Thyroid gland (tissue), 4 donors: ENCODE measurements at regions not wholly inside any gene's neighbourhood (a gene's known extent, or its start where the extent isn't known, plus 50 kb on each side); places are given as distances from the start of the nearest gene placed in this dataset.
A peak's percentile ranks its signal among the peaks of the same experiment; 100 is the strongest.

ENCODE experiments used
- DNase-seq, 2 donors: peaks; one replicate each; pipeline ENCODE4 v3.0.0-alpha.2; 2019
- H3K27ac ChIP-seq, 3 donors: fragments of 200-600 bp; sonication (generic); 1 replicate in 2 of 3; 2 replicates in 1 of 3; pipeline ENCODE4 v1.5.1; 2016 to 2019; ENCODE audit warnings: mild to moderate bottlenecking in 1 of 3, moderate library complexity in 1 of 3
- H3K27me3 ChIP-seq: fragments of 200-600 bp; sonication (generic); one replicate; pipeline ENCODE4 v1.5.1; 2019
- H3K36me3 ChIP-seq, 2 donors: fragments of 200-600 bp; sonication (generic); one replicate each; pipeline ENCODE4 v1.5.1; 2016 to 2019
- H3K4me1 ChIP-seq, 2 donors: fragments of 200-600 bp; sonication (generic); one replicate each; pipeline ENCODE4 v1.5.1; 2017 to 2019
- H3K4me3 ChIP-seq, 3 donors: fragments of 200-600 bp; sonication (generic); replicated peaks in 1 of 3; 1 replicate in 2 of 3; 2 replicates in 1 of 3; pipeline ENCODE4 v1.5.1; 2016; ENCODE audit warnings: mild to moderate bottlenecking in 1 of 3
- H3K9me3 ChIP-seq: fragments of 200-600 bp; sonication (generic); one replicate; pipeline ENCODE4 v1.5.1; 2017
- CTCF ChIP-seq, 6 experiments: fragments of 200-600 bp in 3 of 6; fragments of 450-650 bp in 3 of 6; sonication (generic) in 3 of 6; IDR thresholded peaks; one replicate each; pipeline ENCODE4 v1.5.1; 2016 to 2019; ENCODE audit warnings: antibody characterized with exemption in 6 of 6, mild to moderate bottlenecking in 2 of 6, inconsistent platforms in 1 of 6, moderate library complexity in 1 of 6
- POLR2A ChIP-seq, 2 donors: fragments of 450-650 bp; IDR thresholded peaks; one replicate each; pipeline ENCODE4 v1.6.1; 2017; ENCODE audit warnings: antibody characterized with exemption in 2 of 2, mild to moderate bottlenecking in 2 of 2, moderate library complexity in 1 of 2
- WGBS, 2 donors: methylation state at CpG; one replicate each; pipeline ENCODE4 v1.1.5; 2017; 5-methylcytosine and 5-hydroxymethylcytosine counted together
- intact Hi-C: fragments of 100-400 bp; cut with DNase I; formaldehyde crosslinking; loops from one replicate; pipeline ENCODE4 v1.15.1; 2023

- TF ChIP-seq POLR2A (IDR thresholded peaks at IDR 0.05), result no peak
- TF ChIP-seq CTCF (IDR thresholded peaks at IDR 0.05), result no peak
- WGBS, 2 donors, result 79 to 86% methylated on average over 2 of the region's 2 CpGs
- intact Hi-C loops, result no loop called here
- no peak for DNase-seq
- Histone ChIP-seq H3K27me3 (no peaks in the 10 kb centered on the region), H3K9me3 (no peaks in the 10 kb centered on the region), H3K36me3 (no peaks in the 10 kb centered on the region), H3K4me3 (no peak overlapping the region), H3K4me1 (no peaks in the 10 kb centered on the region), H3K27ac (no peak overlapping the region)
Observed at GRCh38 chr9:1219284-1219683, 169.1 kb downstream of the DMRT2 start.

- Histone ChIP-seq H3K9me3 (no peaks in the 10 kb centered on the region), H3K27ac (no peak overlapping the region), H3K4me3 (no peak overlapping the region), H3K4me1 (no peaks in the 10 kb centered on the region), H3K36me3 (no peaks in the 10 kb centered on the region), H3K27me3 (no peaks in the 10 kb centered on the region)
- no peak for DNase-seq
- no peak for TF ChIP-seq CTCF (IDR thresholded peaks at IDR 0.05)
- no peak for TF ChIP-seq POLR2A (IDR thresholded peaks at IDR 0.05)
- intact Hi-C loops, result no loop called here
- 88 to 90% methylated on average over 7 of the region's 7 CpGs for WGBS, 2 donors
Observed at GRCh38 chr9:1221298-1221697, 171.1 kb downstream of the DMRT2 start.

- DNase-seq, result no peak
- H3K4me3 ChIP-seq, result no peak overlapping the region
- 57 to 60% methylated on average over 3 of the region's 3 CpGs for WGBS, 2 donors
Observed at GRCh38 chr9:1222511-1222910, 172.4 kb downstream of the DMRT2 start.

GRCh38 chr9:1231998-1232919, 182.1 kb downstream of the DMRT2 start:
- 33 to 44% methylated on average over 11 of the region's 11 CpGs for WGBS, 2 donors
- peak; percentile 71 to 86 for DNase-seq
- Histone ChIP-seq H3K4me1 (peaks cover 7 to 14% of the 10 kb centered on the region in 2 donors), H3K9me3 (no peaks in the 10 kb centered on the region), H3K4me3 (no peak overlapping the region), H3K36me3 (no peaks in the 10 kb centered on the region), H3K27me3 (no peaks in the 10 kb centered on the region), H3K27ac (peak overlapping the region; percentile 21 to 75 (median 65))
- intact Hi-C loops, result no loop called here
- TF ChIP-seq CTCF (IDR thresholded peaks at IDR 0.05) (no peak), POLR2A (IDR thresholded peaks at IDR 0.05) (no peak)

More at GRCh38 chr9:1222511-1222910, 172.4 kb downstream of the DMRT2 start:
- TF ChIP-seq POLR2A (IDR thresholded peaks at IDR 0.05) (no peak), CTCF (IDR thresholded peaks at IDR 0.05) (no peak)
- intact Hi-C loops, result no loop called here
- H3K27me3 ChIP-seq, result no peaks in the 10 kb centered on the region
- no peak overlapping the region for H3K27ac ChIP-seq
- H3K36me3 ChIP-seq, result no peaks in the 10 kb centered on the region
- H3K4me1 ChIP-seq, result no peaks in the 10 kb centered on the region
- H3K9me3 ChIP-seq, result no peaks in the 10 kb centered on the region

GRCh38 chr9:1233568-1233967, 183.4 kb downstream of the DMRT2 start:
- DNase-seq, result no peak
- no peak overlapping the region for H3K27ac ChIP-seq
- no peaks in the 10 kb centered on the region for H3K27me3 ChIP-seq
- no peaks in the 10 kb centered on the region for H3K9me3 ChIP-seq
- WGBS, 2 donors, result 62 to 81% methylated on average over 2 of the region's 2 CpGs
- no peaks in the 10 kb centered on the region for H3K36me3 ChIP-seq
- peaks cover 7 to 14% of the 10 kb centered on the region in 2 donors for H3K4me1 ChIP-seq
- intact Hi-C loops, result no loop called here
- TF ChIP-seq POLR2A (IDR thresholded peaks at IDR 0.05) (no peak), CTCF (IDR thresholded peaks at IDR 0.05) (no peak)
- H3K4me3 ChIP-seq, result no peak overlapping the region
